ENCODE measurements at regions not wholly inside any gene's neighbourhood (a gene's known extent, or its start where the extent isn't known, plus 50 kb on each side); places are given as distances from the start of the nearest gene placed in this dataset.
"Not testable (repeated sequence)": the region's sequence is repeated elsewhere in the genome, so short reads cannot be mapped to it uniquely, and the experiment has no call there.

DNA sequence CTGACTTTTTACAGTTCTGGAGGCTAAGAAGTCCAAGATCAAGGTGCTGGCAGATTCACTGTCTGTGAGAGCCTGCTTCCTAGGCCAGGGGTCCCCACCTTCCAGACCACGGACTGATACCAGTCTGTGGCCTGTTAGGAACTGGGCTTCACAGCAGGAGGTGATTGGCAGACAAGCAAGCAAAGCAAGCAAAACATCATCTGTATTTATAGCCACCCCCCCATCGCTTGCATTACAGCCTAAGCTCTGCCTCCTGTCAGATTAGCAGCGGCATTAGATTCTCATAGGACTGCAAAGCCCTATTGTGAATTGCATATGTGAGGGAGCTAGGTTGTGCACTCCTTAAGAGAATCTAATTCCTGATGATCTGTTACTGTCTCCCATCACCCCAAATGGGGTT, 194.7 kb upstream of the THRB start:
- H3K79me2 ChIP-seq (ENCODE audit: insufficient read depth, low read length), result no peaks in the 10 kb centered on the region
- H4K20me1 ChIP-seq (ENCODE audit: insufficient read depth, low read length), result no peaks in the 10 kb centered on the region
- no peak overlapping the region for H3K27ac ChIP-seq (ENCODE audit: low read depth, low read length)
- H3K9me3 ChIP-seq (ENCODE audit: low read depth, low read length), result no peaks in the 10 kb centered on the region
- peaks cover 11% of the 10 kb centered on the region for H3K27me3 ChIP-seq (ENCODE audit: insufficient read depth, low read length)
- no peaks in the 10 kb centered on the region for H3K36me3 ChIP-seq (ENCODE audit: insufficient read depth, low read length)
- no peak overlapping the region for H2AFZ ChIP-seq (ENCODE audit: low read length)
- no peak overlapping the region for H3K4me3 ChIP-seq (ENCODE audit: insufficient read depth, low read length)
- TF ChIP-seq, protein P1, sequence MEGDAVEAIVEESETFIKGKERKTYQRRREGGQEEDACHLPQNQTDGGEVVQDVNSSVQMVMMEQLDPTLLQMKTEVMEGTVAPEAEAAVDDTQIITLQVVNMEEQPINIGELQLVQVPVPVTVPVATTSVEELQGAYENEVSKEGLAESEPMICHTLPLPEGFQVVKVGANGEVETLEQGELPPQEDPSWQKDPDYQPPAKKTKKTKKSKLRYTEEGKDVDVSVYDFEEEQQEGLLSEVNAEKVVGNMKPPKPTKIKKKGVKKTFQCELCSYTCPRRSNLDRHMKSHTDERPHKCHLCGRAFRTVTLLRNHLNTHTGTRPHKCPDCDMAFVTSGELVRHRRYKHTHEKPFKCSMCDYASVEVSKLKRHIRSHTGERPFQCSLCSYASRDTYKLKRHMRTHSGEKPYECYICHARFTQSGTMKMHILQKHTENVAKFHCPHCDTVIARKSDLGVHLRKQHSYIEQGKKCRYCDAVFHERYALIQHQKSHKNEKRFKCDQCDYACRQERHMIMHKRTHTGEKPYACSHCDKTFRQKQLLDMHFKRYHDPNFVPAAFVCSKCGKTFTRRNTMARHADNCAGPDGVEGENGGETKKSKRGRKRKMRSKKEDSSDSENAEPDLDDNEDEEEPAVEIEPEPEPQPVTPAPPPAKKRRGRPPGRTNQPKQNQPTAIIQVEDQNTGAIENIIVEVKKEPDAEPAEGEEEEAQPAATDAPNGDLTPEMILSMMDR (IDR thresholded peaks at IDR 0.05; ENCODE audit: extremely low read depth, low read depth, low read length), result no peak
- DNase-seq (ENCODE audit: insufficient read length, low spot score, missing footprints), result no peak
- no peak overlapping the region for H3K4me2 ChIP-seq (ENCODE audit: insufficient read depth, low read length)
- peaks cover 4% of the 10 kb centered on the region for H3K4me1 ChIP-seq (ENCODE audit: insufficient read depth, low read length)

DNA sequence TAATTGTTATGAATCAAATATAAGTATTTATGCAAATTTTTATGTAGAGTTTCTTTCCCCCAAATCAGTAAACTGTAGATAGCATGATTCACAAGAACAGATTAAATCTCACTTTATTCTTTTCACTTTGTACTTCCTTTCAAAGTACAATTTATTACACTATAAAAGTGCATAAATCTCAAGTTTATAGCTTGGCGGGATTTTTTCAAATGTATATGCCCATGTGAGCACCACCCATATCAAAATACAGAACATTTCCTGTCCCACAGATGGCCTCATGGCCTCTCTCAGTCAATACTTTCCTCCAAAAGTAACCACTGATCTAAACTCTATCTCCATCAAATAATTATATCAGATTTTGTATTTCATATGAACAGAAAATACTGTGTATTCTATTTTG, 196.1 kb upstream of the THRB start:
- TF ChIP-seq, protein P1 (IDR thresholded peaks at IDR 0.05; ENCODE audit: extremely low read depth, low read depth, low read length), result no peak
- H4K20me1 ChIP-seq (ENCODE audit: insufficient read depth, low read length), result no peaks in the 10 kb centered on the region
- no peaks in the 10 kb centered on the region for H3K36me3 ChIP-seq (ENCODE audit: insufficient read depth, low read length)
- H3K4me1 ChIP-seq (ENCODE audit: insufficient read depth, low read length), result peaks cover 4% of the 10 kb centered on the region
- H3K27ac ChIP-seq (ENCODE audit: low read depth, low read length), result no peak overlapping the region
- no peak for DNase-seq (ENCODE audit: insufficient read length, low spot score, missing footprints)
- H3K4me3 ChIP-seq (ENCODE audit: insufficient read depth, low read length), result no peak overlapping the region
- no peak overlapping the region for H3K4me2 ChIP-seq (ENCODE audit: insufficient read depth, low read length)
- peaks cover 9% of the 10 kb centered on the region for H3K27me3 ChIP-seq (ENCODE audit: insufficient read depth, low read length)
- H2AFZ ChIP-seq (ENCODE audit: low read length), result no peak overlapping the region
- no peaks in the 10 kb centered on the region for H3K9me3 ChIP-seq (ENCODE audit: low read depth, low read length)
- H3K79me2 ChIP-seq (ENCODE audit: insufficient read depth, low read length), result no peaks in the 10 kb centered on the region

DNA sequence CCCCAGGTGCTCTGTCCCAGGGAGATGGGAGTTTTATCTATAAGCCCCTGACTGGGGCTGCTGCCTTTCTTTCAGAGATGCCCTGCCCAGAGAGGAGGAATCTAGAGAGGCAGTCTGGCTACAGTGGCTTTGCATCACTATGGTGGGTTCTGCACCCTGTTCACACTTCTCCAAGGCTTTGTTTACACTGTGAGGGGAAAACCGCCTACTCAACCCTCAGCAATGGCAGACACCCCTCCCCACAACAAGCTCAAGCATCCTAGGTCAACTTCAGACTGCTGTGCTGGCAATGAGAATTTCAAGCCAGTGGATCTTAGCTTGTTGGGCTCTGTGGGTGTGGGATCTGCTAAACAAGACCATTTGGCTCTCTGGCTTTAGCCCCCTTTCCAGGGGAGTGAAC, 204.4 kb upstream of the THRB start:
- H4K20me1 ChIP-seq (ENCODE audit: insufficient read depth, low read length); DNase-seq (ENCODE audit: insufficient read length, low spot score, missing footprints); H3K27ac ChIP-seq (ENCODE audit: low read depth, low read length); H3K9me3 ChIP-seq (ENCODE audit: low read depth, low read length); H3K79me2 ChIP-seq (ENCODE audit: insufficient read depth, low read length); H3K4me2 ChIP-seq (ENCODE audit: insufficient read depth, low read length); H3K4me1 ChIP-seq (ENCODE audit: insufficient read depth, low read length); H3K27me3 ChIP-seq (ENCODE audit: insufficient read depth, low read length); H3K4me3 ChIP-seq (ENCODE audit: insufficient read depth, low read length); H2AFZ ChIP-seq (ENCODE audit: low read length); H3K36me3 ChIP-seq (ENCODE audit: insufficient read depth, low read length): not testable (repeated sequence)

DNA sequence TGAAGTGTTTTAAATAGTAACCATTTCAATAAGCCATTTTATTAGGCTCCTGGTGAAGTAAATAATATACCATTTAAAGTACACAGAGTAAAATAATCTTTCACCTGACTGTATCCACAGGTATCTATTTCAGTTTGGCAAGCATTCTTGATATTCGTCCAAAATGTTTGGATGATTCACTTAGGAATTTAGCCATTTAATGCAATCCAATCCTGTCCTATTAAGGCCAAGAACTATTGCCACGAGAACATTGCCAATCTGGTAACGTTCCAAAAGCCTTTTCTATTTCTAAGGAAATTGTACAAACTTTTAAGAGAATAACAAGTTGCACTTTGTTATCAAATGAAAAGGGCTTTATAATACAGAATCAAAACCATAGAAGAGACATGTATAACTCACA, 209.8 kb upstream of the THRB start:
- no peaks in the 10 kb centered on the region for H3K36me3 ChIP-seq (ENCODE audit: insufficient read depth, low read length)
- TF ChIP-seq, protein P1 (IDR thresholded peaks at IDR 0.05; ENCODE audit: extremely low read depth, low read depth, low read length), result no peak
- H2AFZ ChIP-seq (ENCODE audit: low read length), result no peak overlapping the region
- no peaks in the 10 kb centered on the region for H3K27me3 ChIP-seq (ENCODE audit: insufficient read depth, low read length)
- H3K27ac ChIP-seq (ENCODE audit: low read depth, low read length), result no peak overlapping the region
- no peaks in the 10 kb centered on the region for H3K79me2 ChIP-seq (ENCODE audit: insufficient read depth, low read length)
- no peak overlapping the region for H3K4me2 ChIP-seq (ENCODE audit: insufficient read depth, low read length)
- H3K4me1 ChIP-seq (ENCODE audit: insufficient read depth, low read length), result no peaks in the 10 kb centered on the region
- no peak overlapping the region for H3K4me3 ChIP-seq (ENCODE audit: insufficient read depth, low read length)
- DNase-seq (ENCODE audit: insufficient read length, low spot score, missing footprints), result no peak
- no peaks in the 10 kb centered on the region for H4K20me1 ChIP-seq (ENCODE audit: insufficient read depth, low read length)
- peaks cover 2% of the 10 kb centered on the region for H3K9me3 ChIP-seq (ENCODE audit: low read depth, low read length)

DNA sequence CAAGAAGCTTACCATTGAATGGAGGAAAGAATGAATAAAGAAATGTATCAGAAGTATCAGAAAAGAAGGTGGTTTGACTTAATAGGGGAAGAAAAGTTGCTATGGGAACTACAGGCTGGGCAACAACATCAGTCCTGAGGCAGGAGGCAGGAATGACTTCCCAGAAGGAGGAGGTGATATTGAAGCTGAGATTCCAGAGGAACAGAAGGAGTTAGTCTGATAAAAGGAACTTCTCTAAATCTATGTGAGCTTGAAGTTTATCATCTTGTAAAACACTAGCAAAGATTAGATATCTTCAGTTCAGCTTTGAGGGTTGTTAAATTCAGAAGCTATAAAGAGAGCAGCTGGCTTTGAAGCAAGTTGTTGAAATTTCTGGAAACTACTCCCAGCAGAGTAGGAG, 213.3 kb upstream of the THRB start:
- no peaks in the 10 kb centered on the region for H3K36me3 ChIP-seq (ENCODE audit: insufficient read depth, low read length)
- no peak overlapping the region for H3K4me2 ChIP-seq (ENCODE audit: insufficient read depth, low read length)
- H3K27ac ChIP-seq (ENCODE audit: low read depth, low read length), result no peak overlapping the region
- H3K79me2 ChIP-seq (ENCODE audit: insufficient read depth, low read length), result no peaks in the 10 kb centered on the region
- no peak for DNase-seq (ENCODE audit: insufficient read length, low spot score, missing footprints)
- H3K4me1 ChIP-seq (ENCODE audit: insufficient read depth, low read length), result no peaks in the 10 kb centered on the region
- no peak overlapping the region for H3K4me3 ChIP-seq (ENCODE audit: insufficient read depth, low read length)
- no peaks in the 10 kb centered on the region for H4K20me1 ChIP-seq (ENCODE audit: insufficient read depth, low read length)
- no peak overlapping the region for H2AFZ ChIP-seq (ENCODE audit: low read length)
- peaks cover 2% of the 10 kb centered on the region for H3K9me3 ChIP-seq (ENCODE audit: low read depth, low read length)
- TF ChIP-seq, protein P1 (IDR thresholded peaks at IDR 0.05; ENCODE audit: extremely low read depth, low read depth, low read length), result no peak
- H3K27me3 ChIP-seq (ENCODE audit: insufficient read depth, low read length), result no peaks in the 10 kb centered on the region
